Suppressor macrophage treated with lipopolysaccharide for 1 hour (primary cell): ENCODE measurements at regions not wholly inside any gene's neighbourhood (a gene's known extent, or its start where the extent isn't known, plus 50 kb on each side); places are given as distances from the start of the nearest gene placed in this dataset.
"Not testable (repeated sequence)": the region's sequence is repeated elsewhere in the genome, so short reads cannot be mapped to it uniquely, and the experiment has no call there.

Experiments
- DNase-seq, 3 donors: peaks; one replicate each; pipeline ENCODE4 v3.0.0-alpha.2; 2020 to 2022

DNA sequence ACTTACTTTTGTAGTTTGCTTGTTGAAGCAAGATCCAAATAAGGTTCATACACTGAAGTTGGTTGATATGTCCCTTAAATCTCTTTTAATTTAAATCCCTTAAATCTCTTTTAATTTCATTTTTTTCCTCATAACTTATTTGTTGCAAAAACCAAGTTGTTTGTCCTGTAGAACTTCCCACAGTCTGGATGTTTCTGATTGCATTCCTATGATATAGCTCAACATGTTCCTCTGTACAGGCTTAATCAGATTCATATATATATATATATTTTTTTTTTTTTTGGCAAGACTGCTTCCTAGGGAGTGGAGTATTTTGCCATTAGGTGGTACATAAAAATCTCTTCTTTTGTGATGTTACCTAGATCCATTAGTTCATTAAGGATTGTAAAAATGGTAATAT lies 174.9 kb upstream of the MKLN1 start:
- no peak for DNase-seq

DNA sequence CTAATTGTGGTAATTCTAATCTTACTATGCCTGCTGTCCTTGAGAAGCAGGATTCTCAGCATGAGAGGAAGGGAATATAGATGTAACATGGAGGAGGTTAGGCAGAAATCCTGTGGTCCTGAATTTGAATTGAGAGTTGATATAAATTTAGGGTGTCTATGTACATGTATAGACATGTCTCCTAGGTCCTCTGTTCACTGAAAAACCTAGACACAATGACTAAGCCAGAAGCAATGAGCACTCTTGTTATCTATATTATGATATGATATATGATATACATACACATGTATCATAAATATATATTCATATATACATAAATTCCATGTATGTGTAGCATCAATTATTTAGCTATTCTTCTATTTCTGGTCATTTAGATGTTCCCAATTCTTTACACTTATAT lies 173.3 kb upstream of the MKLN1 start:
- no peak for DNase-seq

DNA sequence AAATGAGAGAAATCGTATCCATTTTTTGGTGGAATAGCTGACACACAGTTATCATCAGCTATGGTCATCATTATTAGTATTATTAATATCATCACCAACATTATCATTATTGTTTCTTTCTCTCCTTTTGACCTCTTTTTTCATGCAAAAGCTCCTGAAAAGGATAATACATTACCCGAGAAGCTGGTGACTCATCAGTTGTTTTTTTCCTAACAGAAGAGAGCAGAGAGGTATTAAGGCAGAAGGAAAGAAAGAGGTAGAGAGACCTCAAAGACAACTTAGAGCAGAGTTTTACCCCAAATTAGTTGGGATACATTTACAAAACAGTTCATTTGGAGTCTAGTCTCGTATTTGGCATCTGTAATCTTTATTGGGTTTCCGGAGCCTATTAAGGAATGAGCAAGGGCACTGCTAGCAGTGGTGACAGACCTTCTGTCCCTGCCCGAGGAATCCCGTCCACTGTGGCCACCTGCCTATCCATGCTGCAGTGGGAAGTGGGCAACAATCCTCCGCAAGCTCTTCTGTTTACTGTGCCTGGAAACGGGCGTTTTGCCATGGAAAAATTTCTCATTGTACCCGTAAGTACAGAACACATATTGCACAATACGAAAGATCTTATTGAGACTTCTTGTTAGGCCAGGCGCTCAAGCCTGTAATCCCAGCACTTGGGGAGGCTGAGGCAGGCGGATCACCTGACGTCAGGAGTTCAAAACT lies 170.0 kb upstream of the MKLN1 start:
- DNase-seq, result no peak

DNA sequence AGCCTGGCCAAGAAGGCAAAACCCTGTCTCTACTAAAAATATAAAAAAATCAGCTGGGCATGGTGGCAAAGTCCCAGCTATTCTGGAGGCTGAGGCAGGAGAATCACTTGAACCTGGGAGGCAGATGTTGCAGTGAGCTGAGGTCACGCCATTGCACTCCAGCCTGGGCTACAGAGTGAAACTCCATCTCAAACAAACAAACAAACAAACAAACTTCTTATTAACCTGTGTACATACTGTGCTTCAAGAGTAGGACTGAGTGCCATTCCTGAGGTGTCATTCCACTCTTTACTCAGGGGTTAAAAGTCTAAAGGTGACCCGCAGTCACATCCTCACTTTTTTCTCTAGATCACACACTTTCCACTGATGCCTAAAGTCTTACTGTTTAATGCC lies 169.4 kb upstream of the MKLN1 start:
- not testable (repeated sequence) for DNase-seq

DNA sequence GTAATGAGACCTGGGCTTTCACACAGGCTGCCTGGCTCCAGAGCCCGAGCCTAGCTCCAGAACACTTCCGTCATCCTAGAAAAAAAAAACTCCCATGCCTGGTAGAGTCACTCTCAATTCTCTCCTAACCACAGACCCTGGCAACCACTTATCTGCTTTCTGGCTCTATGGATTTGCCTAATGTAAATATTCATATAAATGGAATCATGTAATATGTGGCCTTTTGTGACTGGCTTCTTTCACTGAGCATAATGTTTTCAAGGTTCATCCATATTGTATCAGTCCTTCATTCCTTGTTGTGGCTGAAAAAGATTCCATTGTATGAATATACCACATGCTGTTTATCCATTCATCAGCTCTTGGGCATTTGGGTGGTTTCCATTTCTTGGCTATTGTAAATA lies 167.7 kb upstream of the MKLN1 start:
- DNase-seq, result no peak

DNA sequence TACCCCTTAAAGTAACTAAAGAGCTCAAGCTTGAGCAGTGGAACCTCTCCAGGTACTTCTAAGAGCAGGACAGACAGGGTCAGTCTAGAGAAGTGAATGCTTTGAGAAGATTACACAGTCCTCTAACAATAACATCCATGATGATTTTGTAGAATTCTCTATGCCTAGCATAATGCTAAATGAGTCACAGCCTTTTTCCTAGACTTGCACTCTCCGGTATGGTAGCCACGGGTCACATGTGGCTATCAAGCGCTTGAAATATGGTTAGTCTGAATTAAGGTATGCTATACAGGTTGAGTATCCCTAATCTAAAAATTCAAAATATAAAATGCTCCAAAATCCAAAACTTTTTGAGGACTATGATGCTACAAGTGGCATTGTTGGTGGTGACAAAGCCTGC lies 166.6 kb upstream of the MKLN1 start:
- no peak for DNase-seq

DNA sequence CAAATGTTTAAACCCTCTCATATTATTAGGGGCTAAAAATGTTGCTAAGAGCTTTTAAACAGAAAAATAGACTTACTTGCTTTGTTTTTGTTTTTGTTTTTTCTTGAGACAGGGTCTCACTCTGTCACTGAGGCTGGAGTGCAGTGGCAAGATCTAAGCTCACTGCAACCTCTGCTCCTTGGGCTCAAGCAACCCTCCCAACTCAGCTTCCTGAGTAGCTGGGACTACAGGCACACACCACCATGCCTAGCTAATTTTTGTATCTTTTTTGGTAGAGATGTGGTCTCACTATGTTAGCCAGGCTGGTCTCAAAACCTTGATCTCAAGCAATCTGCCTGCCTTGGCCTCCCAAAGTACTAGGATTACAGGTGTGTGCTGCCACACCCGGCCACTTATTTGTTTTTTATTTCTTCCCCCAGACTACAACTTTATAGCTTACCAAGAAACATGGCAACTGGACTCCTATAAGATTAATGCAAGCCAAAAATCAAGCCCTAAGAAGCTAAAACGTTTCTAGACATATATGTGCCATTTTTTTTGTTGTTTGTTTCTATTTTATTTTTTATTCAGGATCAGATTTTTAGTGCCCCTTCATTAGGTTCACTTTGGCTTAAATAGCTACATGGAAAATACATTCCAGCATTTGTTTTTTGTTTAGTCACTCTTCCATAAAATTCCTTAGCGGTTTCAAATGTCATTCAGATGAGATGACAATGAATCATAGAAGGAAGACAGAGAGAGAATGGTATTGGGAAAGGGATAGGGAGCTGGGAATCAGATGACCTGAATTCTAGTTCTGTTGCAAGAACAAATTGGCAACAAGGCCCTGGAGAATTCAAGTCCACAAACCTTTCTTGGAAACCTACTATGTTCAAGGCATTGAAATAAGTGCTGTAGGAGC lies 163.4 kb upstream of the MKLN1 start:
- DNase-seq, result no peak

DNA sequence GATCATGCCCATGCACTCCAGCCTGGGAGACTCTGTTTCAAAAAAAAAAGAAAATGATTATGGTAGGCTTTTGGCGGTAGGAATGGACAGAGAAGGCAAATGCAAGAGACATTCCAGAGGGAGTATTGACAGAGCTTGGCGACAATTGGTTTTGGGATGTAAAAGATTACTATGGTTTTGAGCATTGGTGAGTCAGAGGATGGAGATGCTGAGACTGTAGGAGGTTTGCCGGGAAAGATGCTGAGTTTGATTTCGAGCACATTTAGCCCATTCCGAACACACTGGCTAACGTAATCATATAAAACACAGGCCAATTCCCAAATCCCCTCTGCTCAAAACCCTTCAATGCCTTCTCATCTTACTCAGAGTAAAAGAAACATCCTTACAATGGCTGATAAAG lies 161.6 kb upstream of the MKLN1 start:
- no peak for DNase-seq

DNA sequence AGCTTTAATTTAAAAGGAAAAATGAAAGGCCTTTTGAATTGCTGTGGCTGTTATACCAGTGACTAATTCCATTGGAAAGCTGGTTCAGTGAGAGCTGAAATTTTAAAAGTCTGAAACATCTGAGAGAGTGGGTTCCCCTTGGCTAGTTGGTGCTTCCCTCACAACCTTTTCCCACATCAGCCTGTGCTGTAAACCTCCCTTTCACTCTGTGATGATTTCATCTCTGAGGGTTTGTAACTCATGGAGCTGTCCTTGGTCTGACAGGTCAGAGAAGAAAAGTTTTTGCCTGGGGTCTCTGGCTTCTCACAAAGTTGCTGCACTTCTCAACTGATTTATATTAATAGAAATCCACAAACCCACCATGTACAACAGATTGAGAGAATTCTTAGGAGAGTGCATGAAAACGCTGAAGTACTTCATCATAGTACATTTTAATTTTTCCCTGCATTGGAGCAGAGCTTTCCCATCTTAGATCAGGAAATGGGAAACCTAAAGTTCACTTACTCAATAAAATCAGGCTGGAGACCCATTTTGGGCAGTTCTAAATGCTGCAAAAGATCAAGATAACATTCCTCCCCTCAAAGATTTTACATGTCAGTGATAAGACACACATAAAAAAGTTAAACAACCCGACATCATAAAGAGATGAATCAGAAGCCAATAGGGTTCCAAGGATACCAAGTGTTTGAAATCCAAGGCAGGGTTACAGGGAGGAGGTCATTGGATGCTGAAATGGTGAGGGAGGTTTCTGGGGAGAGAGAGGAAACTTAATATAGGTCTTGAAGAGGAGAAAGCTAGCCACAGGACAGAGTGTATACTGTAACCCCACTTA lies 157.0 kb upstream of the MKLN1 start:
- DNase-seq, result peak; percentile 20 to 37 (median 25)

DNA sequence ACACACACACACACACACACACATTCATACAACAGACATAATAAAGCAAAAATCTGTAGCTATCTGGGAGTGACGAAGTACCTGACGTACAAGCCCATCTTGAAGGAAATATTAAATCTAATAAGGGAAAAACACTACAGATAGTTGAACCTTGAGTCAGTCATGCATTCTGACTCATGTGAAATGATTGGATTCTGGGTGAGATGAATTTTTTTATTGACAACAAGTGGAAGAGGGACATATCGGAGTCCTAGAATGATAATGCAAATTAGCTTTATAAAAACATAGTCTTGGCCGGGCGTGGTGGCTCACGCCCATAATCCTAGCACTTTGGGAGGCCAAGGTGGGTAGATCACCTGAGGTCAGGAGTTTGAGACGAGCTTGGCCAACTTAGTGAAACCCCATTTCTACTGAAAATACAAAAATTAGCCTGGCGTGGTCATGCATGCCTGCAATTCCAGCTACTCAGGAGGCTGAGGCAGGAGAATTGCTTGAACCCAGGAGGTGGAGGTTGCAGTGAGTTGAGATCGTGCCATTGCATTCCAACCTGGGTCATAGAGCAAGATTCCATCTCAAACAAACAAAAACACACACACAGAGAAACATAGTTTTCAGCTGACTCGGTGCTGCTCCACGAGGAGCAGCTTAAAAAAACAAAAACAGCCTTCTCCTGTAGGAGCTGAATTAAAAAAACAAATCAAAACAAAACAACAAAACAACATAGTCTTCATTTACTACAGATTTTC lies 154.4 kb upstream of the MKLN1 start:
- DNase-seq, result no peak

DNA sequence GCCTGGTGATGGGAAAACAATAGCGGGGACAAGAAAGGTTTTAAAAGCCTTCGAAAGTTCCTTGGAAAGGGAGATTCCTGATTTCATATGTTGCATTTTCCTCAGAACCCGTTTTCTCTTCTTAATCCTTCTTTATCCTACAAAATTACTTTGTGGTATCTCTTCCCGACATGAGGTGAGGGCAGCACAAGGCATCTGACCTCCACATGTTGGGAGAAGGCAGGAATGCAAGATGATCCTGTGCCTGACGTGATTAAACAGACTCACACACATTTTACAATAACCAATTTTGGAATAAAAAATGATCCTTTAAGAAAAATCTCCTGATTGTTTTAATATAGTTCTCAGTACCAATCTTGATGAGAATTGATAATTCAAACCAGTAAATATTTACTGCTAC lies 153.3 kb upstream of the MKLN1 start:
- DNase-seq, result no peak

DNA sequence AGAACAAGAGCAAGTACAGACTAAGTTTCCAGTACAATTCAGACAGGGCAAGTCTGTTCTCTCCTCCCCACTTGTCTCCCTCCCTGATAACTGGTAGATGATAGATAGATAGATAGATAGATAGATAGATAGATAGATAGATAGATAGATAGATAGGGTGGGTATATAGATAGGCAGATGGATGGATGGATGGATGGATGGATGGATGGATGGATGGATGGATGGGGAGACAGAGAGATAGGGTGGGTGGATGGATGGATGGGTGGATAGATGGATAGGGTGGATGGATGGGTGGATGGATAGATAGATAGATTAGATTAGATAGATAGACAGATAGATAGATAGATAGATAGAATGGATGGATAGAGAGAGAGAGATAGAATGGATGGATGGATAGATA lies 152.8 kb upstream of the MKLN1 start:
- no peak for DNase-seq

DNA sequence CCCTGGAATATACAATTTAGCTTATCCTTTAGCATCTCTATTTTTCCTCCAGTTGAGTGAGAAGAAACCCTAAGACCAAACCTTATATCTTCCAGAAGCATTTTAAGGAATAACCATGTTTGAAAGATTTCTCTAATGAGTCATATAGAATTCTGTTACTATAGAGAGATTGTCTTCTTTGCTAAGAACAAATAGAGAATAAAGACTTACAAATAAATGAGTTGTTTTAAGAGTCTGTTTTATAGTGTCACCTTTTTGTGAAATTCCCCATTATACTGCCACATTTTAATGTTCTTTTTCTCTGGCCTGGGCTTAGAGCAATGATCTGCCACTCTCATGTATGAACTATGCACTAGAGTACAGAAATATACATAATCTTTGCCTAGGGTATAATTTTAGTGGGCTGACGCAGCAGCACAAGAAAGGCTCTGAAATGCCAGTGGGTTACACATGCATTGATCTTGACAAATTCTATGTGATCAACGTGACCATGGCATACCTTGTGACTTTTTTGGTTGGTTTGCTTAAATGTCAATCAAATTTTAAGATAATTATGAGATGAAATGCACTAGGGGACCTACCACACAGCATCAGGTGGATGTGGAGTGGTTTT lies 145.1 kb upstream of the MKLN1 start:
- DNase-seq, result no peak

DNA sequence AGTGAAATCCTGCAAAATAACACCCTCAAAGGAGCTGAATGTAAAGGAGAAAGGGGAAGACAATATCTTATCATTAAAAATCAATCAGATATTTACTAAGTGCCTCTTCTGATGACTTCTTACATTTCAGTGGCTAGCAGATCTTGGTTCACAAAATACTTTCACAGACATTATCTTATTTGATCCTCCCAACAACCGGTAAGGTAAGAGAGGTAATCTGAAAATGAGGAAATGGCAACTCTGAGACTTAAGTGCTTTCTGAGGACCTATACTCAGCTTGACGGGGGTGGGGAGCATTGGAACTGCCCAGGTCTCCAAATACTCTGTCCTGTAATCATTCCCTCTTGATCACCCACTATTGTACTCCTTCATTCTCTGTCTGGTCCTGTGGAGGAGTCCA lies 144.6 kb upstream of the MKLN1 start:
- DNase-seq, result no peak

DNA sequence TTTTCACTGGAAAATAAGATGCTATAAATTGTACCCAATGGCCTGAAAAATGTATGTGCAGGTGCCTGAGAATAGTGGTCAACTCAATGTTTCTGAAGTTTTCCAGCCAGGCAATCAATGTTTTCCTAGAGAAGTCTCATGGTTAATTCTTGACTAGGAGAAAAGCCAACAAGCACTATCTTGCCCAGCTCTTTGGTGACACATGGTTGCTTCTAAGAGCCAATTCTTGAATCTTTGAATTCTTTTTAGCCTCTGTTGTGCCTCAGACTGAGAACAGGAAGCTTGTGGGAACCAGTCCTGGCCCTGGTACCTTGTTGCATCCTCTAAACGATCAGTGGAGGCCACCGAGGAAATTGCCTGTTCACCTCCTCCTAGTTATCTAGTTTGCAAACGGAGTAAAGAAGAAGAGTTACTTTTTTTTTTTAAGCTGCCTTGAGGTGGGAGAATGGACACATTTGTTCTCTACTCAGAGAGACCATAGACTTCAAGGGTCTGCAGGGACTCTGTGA lies 144.0 kb upstream of the MKLN1 start:
- no peak for DNase-seq

DNA sequence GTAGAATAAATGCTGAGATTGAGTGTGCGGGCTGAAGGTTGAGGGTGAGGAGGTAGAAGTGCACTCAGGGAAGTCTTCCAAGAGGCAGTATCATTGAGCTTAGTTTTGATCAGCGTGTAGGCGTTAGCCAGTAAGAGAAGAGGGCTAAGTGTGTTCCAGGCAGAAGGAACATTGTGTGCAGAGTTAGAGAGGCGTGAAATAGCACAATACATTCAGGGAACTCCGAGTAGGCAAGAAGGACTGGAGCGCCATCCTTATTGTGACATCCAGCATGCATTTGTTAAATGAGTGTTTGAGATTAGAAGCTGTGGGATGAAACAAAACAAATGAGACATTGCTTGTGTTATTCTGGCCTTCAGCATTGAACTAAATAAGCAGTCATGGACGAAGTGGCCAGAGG lies 140.9 kb upstream of the MKLN1 start:
- no peak for DNase-seq

DNA sequence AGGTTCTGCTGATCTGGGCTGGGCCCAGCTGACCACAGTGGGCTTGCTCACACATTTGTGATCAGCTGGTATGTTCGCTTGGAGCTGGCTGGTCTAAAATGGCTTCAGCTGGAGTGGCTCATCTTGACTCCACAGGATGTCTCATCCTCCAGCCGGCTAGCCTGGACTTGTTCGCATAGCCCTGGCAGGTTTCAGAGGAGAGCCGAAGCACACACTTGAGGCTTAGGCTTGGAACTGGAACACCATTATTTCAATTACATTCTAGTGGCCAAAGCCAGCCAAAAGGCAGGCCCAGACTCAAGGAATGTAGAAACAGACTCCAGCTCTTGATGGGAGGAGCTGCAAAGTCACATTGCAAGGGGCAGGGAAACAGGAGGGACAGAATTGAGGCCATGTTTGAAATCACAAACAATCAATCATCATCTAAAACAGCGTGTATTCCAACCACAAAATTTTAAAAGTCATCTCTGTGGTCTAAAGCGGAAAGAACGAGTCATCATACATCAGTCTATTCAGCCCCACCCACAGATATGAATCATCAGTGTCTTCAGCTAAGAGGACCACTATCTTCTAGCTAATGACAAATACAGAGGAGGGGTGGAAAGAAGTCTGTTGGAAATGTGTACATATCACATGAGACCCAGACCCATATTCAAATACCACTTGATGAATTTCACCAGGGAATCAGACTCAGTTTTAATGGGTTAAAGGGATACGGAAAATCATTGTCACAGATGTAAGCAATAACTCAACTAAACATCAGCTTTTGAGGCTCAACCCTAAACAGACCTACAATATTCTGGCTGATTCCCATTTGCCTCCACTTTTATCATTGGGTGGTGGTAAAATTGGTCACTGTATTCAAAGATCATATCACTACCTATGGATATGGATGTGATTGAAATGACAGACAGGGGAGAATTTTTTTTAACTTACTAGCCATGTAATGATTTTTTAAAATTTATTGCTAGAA lies 139.0 kb upstream of the MKLN1 start:
- peak; percentile 90 to 98 (median 97) for DNase-seq

DNA sequence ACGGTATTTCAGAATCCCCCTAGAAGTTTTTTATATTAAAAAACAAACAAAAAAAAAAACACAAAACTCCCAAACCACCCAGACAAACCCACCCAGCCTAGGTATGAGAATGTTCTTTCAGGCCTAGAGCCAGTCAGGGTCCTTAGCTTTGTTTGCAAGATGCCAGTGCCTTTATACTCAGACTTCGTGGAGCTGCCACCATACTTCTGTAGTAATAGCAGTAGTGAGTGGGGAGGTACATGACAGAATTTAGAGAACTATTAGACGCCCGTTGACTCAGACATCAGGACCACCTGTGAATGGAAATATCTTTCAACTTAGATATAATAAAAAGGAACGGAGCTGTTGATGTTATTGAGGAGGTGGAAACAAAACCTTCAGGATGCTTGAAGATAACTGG lies 138.2 kb upstream of the MKLN1 start:
- no peak for DNase-seq

DNA sequence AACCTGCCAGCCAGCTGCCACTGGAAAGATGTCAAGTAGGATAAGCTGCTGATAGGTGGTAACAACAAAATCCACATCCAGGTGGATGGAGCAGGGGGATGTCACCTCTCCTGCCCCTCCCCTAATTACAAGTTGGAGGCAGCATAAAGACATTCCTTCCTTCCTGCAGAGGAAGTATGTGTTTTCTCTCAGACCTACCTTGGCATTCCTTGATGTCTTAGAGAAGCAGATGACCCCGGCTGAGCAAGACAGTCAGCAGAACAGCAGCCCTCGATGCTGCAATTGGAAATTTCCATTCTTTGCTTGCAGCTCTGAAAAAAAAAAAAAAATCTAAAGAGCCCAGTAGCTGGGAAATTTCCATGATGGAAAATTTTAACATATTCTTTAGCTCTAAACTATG lies 137.5 kb upstream of the MKLN1 start:
- DNase-seq, result peak; percentile 51 to 58 (median 55)

DNA sequence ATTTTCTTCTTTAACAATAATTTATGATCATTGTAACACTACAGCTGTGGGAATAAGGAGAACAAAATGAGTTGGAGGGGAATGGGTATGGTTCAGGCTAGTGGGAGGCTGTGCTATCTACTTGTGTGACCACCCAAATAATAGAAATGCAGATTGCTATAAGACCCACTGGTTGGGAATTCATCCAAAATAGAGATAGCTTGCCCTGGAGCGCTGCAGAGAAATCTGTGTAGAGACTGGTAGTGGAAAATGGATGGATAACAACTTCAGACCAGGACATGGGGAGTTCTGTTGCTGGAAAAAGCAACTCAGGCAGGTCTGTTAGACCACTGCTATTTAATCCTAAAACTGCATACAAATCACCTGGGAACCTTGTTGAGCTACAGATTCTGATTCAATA lies 137.1 kb upstream of the MKLN1 start:
- no peak for DNase-seq
